IMR-90 (cell line): ENCODE measurements at regions not wholly inside any gene's neighbourhood (a gene's known extent, or its start where the extent isn't known, plus 50 kb on each side); places are given as distances from the start of the nearest gene placed in this dataset.

ENCODE experiments used
- ATAC-seq: fragments of 200-7000 bp; cut with Tn5 transposase; 2 replicates; pipeline ENCODE4 v1.9.1; 2020; ENCODE audit warnings: low read depth, mild to moderate bottlenecking, moderate library complexity
- BruUV-seq: library from RNA; stranded (reverse); fragments of 400-500 nt; replicated peaks from 2 replicates; lab custom pipeline; 2021; lab: Mats Ljungman, UMichigan
- CTCF ChIA-PET: fragments of 300-600 bp; formaldehyde crosslinking; extraction: SDS; loops from one replicate; lab custom pipeline; 2021; ENCODE audit warnings: antibody characterized with exemption; lab: Yijun Ruan, JAX
- POLR2A ChIA-PET: fragments of 300-600 bp; sonication (Branson Sonifier 250); formaldehyde crosslinking; loops from one replicate; lab custom pipeline; 2022; ENCODE audit warnings: antibody characterized with exemption; ENCODE audit not compliant: unreplicated experiment; lab: Charles Lee
- DNase-seq: peaks from one replicate; pipeline ENCODE4 v3.0.0; 2013
- H2AFZ ChIP-seq: replicated peaks from 2 replicates; pipeline ENCODE3; 2013; ENCODE audit warnings: low read length, mild to moderate bottlenecking; ENCODE audit not compliant: poor library complexity
- H2AK5ac ChIP-seq: 2 replicates; pipeline ENCODE4 v1.6.1; 2013; ENCODE audit warnings: low read depth, low read length, inconsistent platforms
- H2AK9ac ChIP-seq: replicated peaks from 2 replicates; pipeline ENCODE3; 2013; ENCODE audit warnings: mild to moderate bottlenecking, low read depth, low read length, moderate library complexity; ENCODE audit not compliant: poor library complexity
- H2BK120ac ChIP-seq: 2 replicates; pipeline ENCODE4 v1.6.1; 2013; ENCODE audit warnings: low read depth, low read length, inconsistent platforms
- H2BK15ac ChIP-seq: 3 replicates; pipeline ENCODE4 v1.6.1; 2013; ENCODE audit warnings: low read depth, low read length, inconsistent platforms
- H2BK20ac ChIP-seq: 2 replicates; pipeline ENCODE4 v1.6.1; 2013; ENCODE audit warnings: low read depth, mild to moderate bottlenecking, inconsistent platforms, low read length, moderate library complexity
- H2BK5ac ChIP-seq: 2 replicates; pipeline ENCODE4 v1.6.1; 2013; ENCODE audit warnings: mild to moderate bottlenecking, low read depth, low read length, inconsistent platforms; ENCODE audit not compliant: poor library complexity, severe bottlenecking
- H3K14ac ChIP-seq: replicated peaks from 2 replicates; pipeline ENCODE4 v1.6.1; 2013; ENCODE audit warnings: low read depth, low read length, inconsistent platforms
- H3K18ac ChIP-seq: 2 replicates; pipeline ENCODE4 v1.6.1; 2013; ENCODE audit warnings: low read depth, low read length, control low read depth
- H3K23ac ChIP-seq: 2 replicates; pipeline ENCODE4 v1.6.1; 2013; ENCODE audit warnings: low read depth, low read length, inconsistent platforms
- H3K27ac ChIP-seq: 2 replicates; pipeline ENCODE4 v1.5.1; 2013; ENCODE audit warnings: mild to moderate bottlenecking, control low read depth, low read length; ENCODE audit not compliant: insufficient read depth
- H3K27me3 ChIP-seq: 2 replicates; pipeline ENCODE4 v1.6.1; 2013; ENCODE audit warnings: low read length; ENCODE audit not compliant: control insufficient read depth, insufficient read depth
- H3K36me3 ChIP-seq: 2 replicates; pipeline ENCODE4 v1.6.1; 2013; ENCODE audit warnings: low read length, mixed read lengths; ENCODE audit not compliant: control insufficient read depth, insufficient read depth
- H3K4ac ChIP-seq: 2 replicates; pipeline ENCODE4 v1.6.1; 2013; ENCODE audit warnings: low read depth, low read length, inconsistent platforms
- H3K4me1 ChIP-seq: 2 replicates; pipeline ENCODE4 v1.6.1; 2013; ENCODE audit warnings: low read length, mixed read lengths; ENCODE audit not compliant: control insufficient read depth, insufficient read depth
- H3K4me2 ChIP-seq: 2 replicates; pipeline ENCODE4 v1.6.1; 2013; ENCODE audit warnings: low read depth, mild to moderate bottlenecking, control low read depth, low read length, moderate library complexity
- H3K4me3 ChIP-seq: 2 replicates; pipeline ENCODE4 v1.5.1; 2013; ENCODE audit warnings: low read depth, mild to moderate bottlenecking, control low read depth, low read length, moderate library complexity; ENCODE audit not compliant: insufficient read depth
- H3K56ac ChIP-seq: 2 replicates; pipeline ENCODE4 v1.6.1; 2013; ENCODE audit warnings: low read length, inconsistent platforms; ENCODE audit not compliant: insufficient read depth; ENCODE audit errors: extremely low read depth
- H3K79me1 ChIP-seq, 2 experiments: 2 replicates each; pipeline ENCODE4 v1.6.1; 2013; ENCODE audit warnings: low read length in 2 of 2, inconsistent platforms in 1 of 2, low read depth in 1 of 2
- H3K9ac ChIP-seq: 2 replicates; pipeline ENCODE4 v1.6.1; 2013; ENCODE audit warnings: low read depth, low read length, control low read depth
- H3K9me1 ChIP-seq: 2 replicates; pipeline ENCODE4 v1.6.1; 2013; ENCODE audit warnings: low read length, inconsistent platforms; ENCODE audit not compliant: insufficient read depth
- H3K9me3 ChIP-seq: 2 replicates; pipeline ENCODE4 v1.6.1; 2013; ENCODE audit warnings: low read length; ENCODE audit not compliant: control insufficient read depth, insufficient read depth
- H4K20me1 ChIP-seq: 2 replicates; pipeline ENCODE4 v1.6.1; 2013; ENCODE audit warnings: low read length, inconsistent platforms; ENCODE audit not compliant: insufficient read depth
- H4K5ac ChIP-seq: 2 replicates; pipeline ENCODE4 v1.6.1; 2013; ENCODE audit warnings: mild to moderate bottlenecking, low read depth, low read length, control low read depth
- H4K8ac ChIP-seq, 2 experiments: 2 replicates each; pipeline ENCODE4 v1.6.1; 2013; ENCODE audit warnings: low read depth in 2 of 2, low read length in 2 of 2, control low read depth in 1 of 2, inconsistent platforms in 1 of 2
- H4K91ac ChIP-seq: 2 replicates; pipeline ENCODE4 v1.6.1; 2013; ENCODE audit warnings: low read depth, low read length, inconsistent platforms; ENCODE audit not compliant: insufficient read depth
- BHLHE40 ChIP-seq: fragments of 150-350 bp; IDR thresholded peaks from 2 replicates; pipeline ENCODE4 v1.6.1; 2016; ENCODE audit warnings: mild to moderate bottlenecking, low read depth, low read length
- CEBPB ChIP-seq: IDR thresholded peaks from 2 replicates; pipeline ENCODE4 v1.6.1; 2012; ENCODE audit warnings: low read depth, low read length, improper control_type of control experiment
- CHD1 ChIP-seq: IDR thresholded peaks from 2 replicates; pipeline ENCODE4 v1.6.1; 2012; ENCODE audit warnings: low read depth, low read length, improper control_type of control experiment
- FOS ChIP-seq: fragments of 150-350 bp; IDR thresholded peaks from 2 replicates; pipeline ENCODE4 v1.6.1; 2016; ENCODE audit warnings: low read depth, low read length
- MAFK ChIP-seq: IDR thresholded peaks from 2 replicates; pipeline ENCODE4 v1.6.1; 2012; ENCODE audit warnings: low read depth, low read length, improper control_type of control experiment
- MAZ ChIP-seq: IDR thresholded peaks from 2 replicates; pipeline ENCODE4 v1.6.1; 2012; ENCODE audit warnings: low read depth, mild to moderate bottlenecking, low read length, improper control_type of control experiment, moderate library complexity, borderline replicate concordance
- MXI1 ChIP-seq: IDR thresholded peaks from 2 replicates; pipeline ENCODE4 v1.6.1; 2012; ENCODE audit warnings: low read depth, mild to moderate bottlenecking, low read length, moderate library complexity, borderline replicate concordance
- NFE2L2 ChIP-seq: fragments of 150-350 bp; IDR thresholded peaks from 2 replicates; pipeline ENCODE4 v1.6.1; 2016; ENCODE audit warnings: low read depth, mild to moderate bottlenecking, low read length
- POLR2A ChIP-seq: IDR thresholded peaks from 2 replicates; pipeline ENCODE4 v1.6.1; 2012; ENCODE audit warnings: mild to moderate bottlenecking, low read depth, low read length
- RAD21 ChIP-seq: IDR thresholded peaks from 2 replicates; pipeline ENCODE4 v1.6.1; 2012; ENCODE audit warnings: low read length, improper control_type of control experiment
- RCOR1 ChIP-seq: IDR thresholded peaks from 2 replicates; pipeline ENCODE4 v1.6.1; 2012; ENCODE audit warnings: mild to moderate bottlenecking, low read length, improper control_type of control experiment; ENCODE audit not compliant: insufficient replicate concordance
- RFX5 ChIP-seq: IDR thresholded peaks from 2 replicates; pipeline ENCODE4 v1.8.0; 2012; ENCODE audit warnings: low read depth, mild to moderate bottlenecking, low read length, moderate library complexity
- SMC3 ChIP-seq: fragments of 150-350 bp; IDR thresholded peaks from 2 replicates; pipeline ENCODE4 v1.6.1; 2016; ENCODE audit warnings: low read depth, mild to moderate bottlenecking, antibody characterized with exemption, low read length, moderate library complexity
- whole genome bisulfite sequencing, 2 experiments: methylation state at CpG; one replicate each; pipeline versions ENCODE4 v1.1.5 to v1.1.7; 2013; ENCODE audit warnings: missing lambda C conversion rate in 2 of 2; ENCODE audit not compliant: insufficient read length in 1 of 2; ENCODE audit errors: extremely low coverage in 2 of 2; 5-methylcytosine and 5-hydroxymethylcytosine counted together
- dilution Hi-C: fragments of 300-500 bp; cut with HindIII; formaldehyde crosslinking; loops from one replicate; pipeline ENCODE4 v1.14.3; 2018; ENCODE audit warnings: low sequenced_read_pairs; ENCODE audit not compliant: unreplicated experiment
- in situ Hi-C: fragments of 300-500 bp; cut with MboI; formaldehyde crosslinking; loops from 3 replicates; pipeline ENCODE4 v1.14.3; 2019; ENCODE audit warnings: low sequenced_read_pairs, inconsistent platforms, mixed read lengths
- intact Hi-C: fragments of 100-400 bp; cut with micrococcal nuclease; formaldehyde crosslinking; loops from 2 replicates; pipeline ENCODE4 v1.10.0; 2022
- TF ChIP-seq, protein P1 (sequence below): fragments of 150-350 bp; IDR thresholded peaks from 2 replicates; pipeline ENCODE4 v1.6.1; 2016; ENCODE audit warnings: low read depth, mild to moderate bottlenecking, low read length, moderate library complexity, borderline replicate concordance
- TF ChIP-seq, protein P2 (sequence below): conservative IDR thresholded peaks from 2 replicates; pipeline ENCODE4 v1.5.1; 2012; ENCODE audit warnings: mild to moderate bottlenecking, low read depth, low read length, improper control_type of control experiment
- TF ChIP-seq, protein P3 (sequence below): fragments of 150-350 bp; IDR thresholded peaks from 2 replicates; pipeline ENCODE4 v1.6.1; 2017; ENCODE audit warnings: mild to moderate bottlenecking, antibody characterized with exemption, low read length, low read depth

DNA sequence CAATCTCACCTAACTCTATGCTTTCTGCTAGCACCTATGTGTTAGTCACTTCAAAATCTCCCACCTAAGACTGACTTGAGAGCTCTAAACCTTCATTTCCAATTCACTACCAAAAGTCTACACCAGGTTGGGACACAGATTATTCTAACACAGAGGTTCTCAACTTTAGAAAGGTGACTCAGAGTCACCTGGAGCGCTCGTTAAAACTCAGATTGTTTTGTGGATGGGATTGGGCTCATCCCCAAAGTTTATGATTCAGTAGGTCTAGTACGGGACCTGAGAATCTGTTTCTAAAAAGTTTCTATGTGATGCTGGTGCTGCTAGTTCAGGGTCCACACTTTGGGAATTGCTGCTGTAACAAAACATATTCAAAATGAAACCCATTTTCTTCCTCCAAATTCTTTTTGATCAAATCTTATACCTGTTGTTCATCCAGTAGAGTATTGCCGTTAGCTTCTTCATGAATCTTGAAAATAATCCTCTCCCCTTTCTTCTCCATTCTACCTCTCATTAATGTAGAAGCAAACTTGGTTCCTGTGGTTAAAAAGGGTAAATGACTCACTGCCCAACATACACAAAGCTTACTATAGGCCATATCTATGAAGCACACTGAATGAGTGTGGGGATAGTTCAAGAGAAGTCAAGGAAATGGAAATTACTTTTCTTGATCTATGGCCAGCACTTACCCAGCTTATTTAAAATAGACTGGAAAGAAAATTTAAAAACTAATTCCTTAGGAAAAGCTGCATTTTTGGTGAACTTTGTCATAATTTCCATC, 206.7 kb downstream of the KIF21A start:
- H2BK120ac ChIP-seq = no peak overlapping the region
- no peak overlapping the region for H2AFZ ChIP-seq
- H3K18ac ChIP-seq = no peak overlapping the region
- H2AK9ac ChIP-seq = no peak overlapping the region
- no peak overlapping the region for H4K91ac ChIP-seq
- H3K9me1 ChIP-seq = no peaks in the 10 kb centered on the region
- H3K27ac ChIP-seq = no peak overlapping the region
- TF ChIP-seq RAD21 (no peak), MAZ (no peak), CHD1 (no peak), RCOR1 (no peak), SMC3 (no peak), CEBPB (no peak), BHLHE40 (no peak), MXI1 (no peak), RFX5 (no peak), NFE2L2 (no peak), MAFK (no peak), POLR2A (no peak), FOS (no peak)
- TF ChIP-seq, protein P1, sequence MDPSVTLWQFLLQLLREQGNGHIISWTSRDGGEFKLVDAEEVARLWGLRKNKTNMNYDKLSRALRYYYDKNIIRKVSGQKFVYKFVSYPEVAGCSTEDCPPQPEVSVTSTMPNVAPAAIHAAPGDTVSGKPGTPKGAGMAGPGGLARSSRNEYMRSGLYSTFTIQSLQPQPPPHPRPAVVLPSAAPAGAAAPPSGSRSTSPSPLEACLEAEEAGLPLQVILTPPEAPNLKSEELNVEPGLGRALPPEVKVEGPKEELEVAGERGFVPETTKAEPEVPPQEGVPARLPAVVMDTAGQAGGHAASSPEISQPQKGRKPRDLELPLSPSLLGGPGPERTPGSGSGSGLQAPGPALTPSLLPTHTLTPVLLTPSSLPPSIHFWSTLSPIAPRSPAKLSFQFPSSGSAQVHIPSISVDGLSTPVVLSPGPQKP = no peak
- TF ChIP-seq, protein P2, sequence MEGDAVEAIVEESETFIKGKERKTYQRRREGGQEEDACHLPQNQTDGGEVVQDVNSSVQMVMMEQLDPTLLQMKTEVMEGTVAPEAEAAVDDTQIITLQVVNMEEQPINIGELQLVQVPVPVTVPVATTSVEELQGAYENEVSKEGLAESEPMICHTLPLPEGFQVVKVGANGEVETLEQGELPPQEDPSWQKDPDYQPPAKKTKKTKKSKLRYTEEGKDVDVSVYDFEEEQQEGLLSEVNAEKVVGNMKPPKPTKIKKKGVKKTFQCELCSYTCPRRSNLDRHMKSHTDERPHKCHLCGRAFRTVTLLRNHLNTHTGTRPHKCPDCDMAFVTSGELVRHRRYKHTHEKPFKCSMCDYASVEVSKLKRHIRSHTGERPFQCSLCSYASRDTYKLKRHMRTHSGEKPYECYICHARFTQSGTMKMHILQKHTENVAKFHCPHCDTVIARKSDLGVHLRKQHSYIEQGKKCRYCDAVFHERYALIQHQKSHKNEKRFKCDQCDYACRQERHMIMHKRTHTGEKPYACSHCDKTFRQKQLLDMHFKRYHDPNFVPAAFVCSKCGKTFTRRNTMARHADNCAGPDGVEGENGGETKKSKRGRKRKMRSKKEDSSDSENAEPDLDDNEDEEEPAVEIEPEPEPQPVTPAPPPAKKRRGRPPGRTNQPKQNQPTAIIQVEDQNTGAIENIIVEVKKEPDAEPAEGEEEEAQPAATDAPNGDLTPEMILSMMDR = no peak
- TF ChIP-seq, protein P3, sequence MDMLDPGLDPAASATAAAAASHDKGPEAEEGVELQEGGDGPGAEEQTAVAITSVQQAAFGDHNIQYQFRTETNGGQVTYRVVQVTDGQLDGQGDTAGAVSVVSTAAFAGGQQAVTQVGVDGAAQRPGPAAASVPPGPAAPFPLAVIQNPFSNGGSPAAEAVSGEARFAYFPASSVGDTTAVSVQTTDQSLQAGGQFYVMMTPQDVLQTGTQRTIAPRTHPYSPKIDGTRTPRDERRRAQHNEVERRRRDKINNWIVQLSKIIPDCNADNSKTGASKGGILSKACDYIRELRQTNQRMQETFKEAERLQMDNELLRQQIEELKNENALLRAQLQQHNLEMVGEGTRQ = no peak
- BruUV-seq = no TSS peak
- no peaks in the 10 kb centered on the region for H3K36me3 ChIP-seq
- H3K27me3 ChIP-seq = no peaks in the 10 kb centered on the region
- H3K9ac ChIP-seq = no peak overlapping the region
- ChIA-PET CTCF (no interaction called here), POLR2A (no interaction called here)
- H4K8ac ChIP-seq = no peak overlapping the region
- H3K56ac ChIP-seq = no peak overlapping the region
- H2BK15ac ChIP-seq = no peak overlapping the region
- no peak overlapping the region for H2BK20ac ChIP-seq
- no peaks in the 10 kb centered on the region for H4K20me1 ChIP-seq
- H3K9me3 ChIP-seq = peaks cover 8% of the 10 kb centered on the region; the same call in 1 of the 2 replicates
- no peak overlapping the region for H3K4ac ChIP-seq
- DNase-seq = no peak
- dilution Hi-C loops (no loop called here), in situ Hi-C loops (no loop called here), intact Hi-C loops (no loop called here)
- no peak overlapping the region for H2AK5ac ChIP-seq
- no peak overlapping the region for H3K4me3 ChIP-seq
- no peak overlapping the region for H3K14ac ChIP-seq
- no peak overlapping the region for H4K5ac ChIP-seq
- H3K23ac ChIP-seq = no peak overlapping the region
- no CpG with 5 or more reads among the region's 4 CpGs for WGBS, 2 experiments
- no peak for ATAC-seq
- H3K79me1 ChIP-seq = no peaks in the 10 kb centered on the region
- H3K4me1 ChIP-seq = no peaks in the 10 kb centered on the region
- H2BK5ac ChIP-seq = no peak overlapping the region
- no peak overlapping the region for H3K4me2 ChIP-seq
